ENCODE measurements at regions not wholly inside any gene's neighbourhood (a gene's known extent, or its start where the extent isn't known, plus 50 kb on each side); places are given as distances from the start of the nearest gene placed in this dataset.

GRCh38 chr3:135453326-135453725, 512.2 kb upstream of the PPP2R3A start:
- Histone ChIP-seq H3K27ac (ENCODE audit: low read length) (no peak overlapping the region), H3K36me3 (ENCODE audit: insufficient read depth, low read length) (no peaks in the 10 kb centered on the region), H3F3A (ENCODE audit: insufficient read depth, low read length, poor library complexity, severe bottlenecking) (peaks cover 3% of the 10 kb centered on the region), H3K4me2 (ENCODE audit: low read length) (no peak overlapping the region), H3K9ac (ENCODE audit: low read length) (no peak overlapping the region), H3K4me3 (ENCODE audit: low read length) (no peak overlapping the region), H3K9me3 (ENCODE audit: low read length) (no peaks in the 10 kb centered on the region), H2AFZ (ENCODE audit: low read depth, low read length) (no peak overlapping the region), H3K27me3 (ENCODE audit: insufficient read depth, low read depth, low read length) (no peaks in the 10 kb centered on the region), H3K9me2 (ENCODE audit: insufficient read depth, low read length) (no peaks in the 10 kb centered on the region), H3K79me2 (replicated peaks; ENCODE audit: insufficient read depth, low read length) (no peaks in the 10 kb centered on the region), H4K20me1 (ENCODE audit: insufficient read depth) (no peaks in the 10 kb centered on the region)
- TF ChIP-seq SMC3 (conservative IDR thresholded peaks at IDR 0.05; ENCODE audit: poor library complexity) = no peak
- TF ChIP-seq RAD21 (conservative IDR thresholded peaks at IDR 0.05) = no peak
- TF ChIP-seq CTCF (IDR thresholded peaks at IDR 0.05; ENCODE audit: poor library complexity, severe bottlenecking) = no peak
- no peak for TF ChIP-seq EP300 (conservative IDR thresholded peaks at IDR 0.05; ENCODE audit: poor library complexity, severe bottlenecking)
- no peak for TF ChIP-seq POLR2AphosphoS5 (IDR thresholded peaks at IDR 0.05)
- no peak for TF ChIP-seq EZH2 (IDR thresholded peaks at IDR 0.05; ENCODE audit: borderline replicate concordance, insufficient read depth, low read length, poor library complexity, severe bottlenecking)

DNA sequence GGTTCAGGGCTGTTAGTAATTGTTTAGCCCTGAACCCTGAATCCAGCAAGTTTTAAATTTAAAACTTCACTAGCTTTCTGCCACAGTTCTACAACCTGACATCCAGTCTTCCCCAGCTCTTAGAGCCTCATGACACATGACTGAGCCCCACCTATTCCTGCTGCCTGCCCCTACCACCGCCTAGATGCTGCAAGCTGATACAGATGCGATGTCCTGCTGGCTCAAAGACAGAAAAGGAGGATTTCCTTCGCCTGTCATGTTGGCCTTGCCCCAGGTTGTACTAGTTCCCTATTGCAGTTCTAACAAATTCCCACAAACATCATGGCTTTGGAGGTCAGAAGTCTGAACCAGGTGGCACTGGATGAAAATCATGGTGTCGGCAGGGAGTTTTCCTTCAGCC, 510.6 kb upstream of the PPP2R3A start:
- no peak overlapping the region for H3K4me3 ChIP-seq (ENCODE audit: low read length)
- no peaks in the 10 kb centered on the region for H3K79me2 ChIP-seq (replicated peaks; ENCODE audit: insufficient read depth, low read length)
- peaks cover 3% of the 10 kb centered on the region for H3F3A ChIP-seq (ENCODE audit: insufficient read depth, low read length, poor library complexity, severe bottlenecking)
- H3K4me2 ChIP-seq (ENCODE audit: low read length) = no peak overlapping the region
- TF ChIP-seq, protein P1, sequence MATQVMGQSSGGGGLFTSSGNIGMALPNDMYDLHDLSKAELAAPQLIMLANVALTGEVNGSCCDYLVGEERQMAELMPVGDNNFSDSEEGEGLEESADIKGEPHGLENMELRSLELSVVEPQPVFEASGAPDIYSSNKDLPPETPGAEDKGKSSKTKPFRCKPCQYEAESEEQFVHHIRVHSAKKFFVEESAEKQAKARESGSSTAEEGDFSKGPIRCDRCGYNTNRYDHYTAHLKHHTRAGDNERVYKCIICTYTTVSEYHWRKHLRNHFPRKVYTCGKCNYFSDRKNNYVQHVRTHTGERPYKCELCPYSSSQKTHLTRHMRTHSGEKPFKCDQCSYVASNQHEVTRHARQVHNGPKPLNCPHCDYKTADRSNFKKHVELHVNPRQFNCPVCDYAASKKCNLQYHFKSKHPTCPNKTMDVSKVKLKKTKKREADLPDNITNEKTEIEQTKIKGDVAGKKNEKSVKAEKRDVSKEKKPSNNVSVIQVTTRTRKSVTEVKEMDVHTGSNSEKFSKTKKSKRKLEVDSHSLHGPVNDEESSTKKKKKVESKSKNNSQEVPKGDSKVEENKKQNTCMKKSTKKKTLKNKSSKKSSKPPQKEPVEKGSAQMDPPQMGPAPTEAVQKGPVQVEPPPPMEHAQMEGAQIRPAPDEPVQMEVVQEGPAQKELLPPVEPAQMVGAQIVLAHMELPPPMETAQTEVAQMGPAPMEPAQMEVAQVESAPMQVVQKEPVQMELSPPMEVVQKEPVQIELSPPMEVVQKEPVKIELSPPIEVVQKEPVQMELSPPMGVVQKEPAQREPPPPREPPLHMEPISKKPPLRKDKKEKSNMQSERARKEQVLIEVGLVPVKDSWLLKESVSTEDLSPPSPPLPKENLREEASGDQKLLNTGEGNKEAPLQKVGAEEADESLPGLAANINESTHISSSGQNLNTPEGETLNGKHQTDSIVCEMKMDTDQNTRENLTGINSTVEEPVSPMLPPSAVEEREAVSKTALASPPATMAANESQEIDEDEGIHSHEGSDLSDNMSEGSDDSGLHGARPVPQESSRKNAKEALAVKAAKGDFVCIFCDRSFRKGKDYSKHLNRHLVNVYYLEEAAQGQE (IDR thresholded peaks at IDR 0.05; ENCODE audit: borderline replicate concordance) = no peak
- TF ChIP-seq EZH2 (IDR thresholded peaks at IDR 0.05; ENCODE audit: borderline replicate concordance, insufficient read depth, low read length, poor library complexity, severe bottlenecking) = no peak
- no peak for TF ChIP-seq EP300 (conservative IDR thresholded peaks at IDR 0.05; ENCODE audit: poor library complexity, severe bottlenecking)
- TF ChIP-seq TAF1 (IDR thresholded peaks at IDR 0.05; ENCODE audit: low read depth) = no peak
- no peak for TF ChIP-seq RAD21 (conservative IDR thresholded peaks at IDR 0.05)
- TF ChIP-seq SMC3 (conservative IDR thresholded peaks at IDR 0.05; ENCODE audit: poor library complexity) = no peak
- TF ChIP-seq MXI1 (conservative IDR thresholded peaks at IDR 0.05; ENCODE audit: poor library complexity, severe bottlenecking) = no peak
- no peak for TF ChIP-seq POLR2AphosphoS5 (IDR thresholded peaks at IDR 0.05)
- H3K36me3 ChIP-seq (ENCODE audit: insufficient read depth, low read length) = no peaks in the 10 kb centered on the region
- H3K9me3 ChIP-seq (ENCODE audit: low read length) = no peaks in the 10 kb centered on the region
- H2AFZ ChIP-seq (ENCODE audit: low read depth, low read length) = no peak overlapping the region
- H3K9me2 ChIP-seq (ENCODE audit: insufficient read depth, low read length) = no peaks in the 10 kb centered on the region
- no peak overlapping the region for H3K9ac ChIP-seq (ENCODE audit: low read length)
- no peaks in the 10 kb centered on the region for H3K27me3 ChIP-seq (ENCODE audit: insufficient read depth, low read depth, low read length)
- H3K27ac ChIP-seq (ENCODE audit: low read length) = peak overlapping the region; percentile 81
- no peaks in the 10 kb centered on the region for H4K20me1 ChIP-seq (ENCODE audit: insufficient read depth)

Data from neural cell (in vitro differentiated cells).